ENCODE measurements at regions not wholly inside any gene's neighbourhood (a gene's known extent, or its start where the extent isn't known, plus 50 kb on each side); places are given as distances from the start of the nearest gene placed in this dataset.

GRCh38 chr6:113343940-113344339 is 513.2 kb upstream of the MARCKS start:
- Histone ChIP-seq H3K36me3 (ENCODE audit: insufficient read depth) (no peaks in the 10 kb centered on the region), H3F3A (replicated peaks; ENCODE audit: low read depth) (no peaks in the 10 kb centered on the region), H3K4me3 (no peak overlapping the region), H3K27ac (ENCODE audit: low read depth) (no peak overlapping the region), H4K20me1 (replicated peaks; ENCODE audit: insufficient read depth) (no peaks in the 10 kb centered on the region), H3K27me3 (ENCODE audit: insufficient read depth) (no peaks in the 10 kb centered on the region), H3K9me2 (ENCODE audit: insufficient read depth) (peaks cover 3% of the 10 kb centered on the region; the same call in 1 of the 2 replicates), H3K4me2 (no peak overlapping the region), H3K4me1 (ENCODE audit: insufficient read depth) (0 out of 2 replicates have a peak, but pooled peaks cover 4% of the 10 kb centered on the region), H2AFZ (0 out of 2 replicates have a peak overlapping the region, but pooled peaks have one; percentile 3), H3K79me2 (replicated peaks; ENCODE audit: insufficient read depth) (no peaks in the 10 kb centered on the region)
- no peak overlapping the region for H3K4me3 Mint-ChIP-seq
- no peak for ATAC-seq
- H3K27ac Mint-ChIP-seq: no peak overlapping the region
- H3K9me3 Mint-ChIP-seq: no peaks in the 10 kb centered on the region
- TF ChIP-seq ZNF331 (CRISPR knock-in tag; IDR thresholded peaks at IDR 0.05; ENCODE audit: low read depth): no peak
- no peak for TF ChIP-seq EZH2phosphoT487 (IDR thresholded peaks at IDR 0.05; ENCODE audit: unreplicated experiment)
- TF ChIP-seq, protein P1, sequence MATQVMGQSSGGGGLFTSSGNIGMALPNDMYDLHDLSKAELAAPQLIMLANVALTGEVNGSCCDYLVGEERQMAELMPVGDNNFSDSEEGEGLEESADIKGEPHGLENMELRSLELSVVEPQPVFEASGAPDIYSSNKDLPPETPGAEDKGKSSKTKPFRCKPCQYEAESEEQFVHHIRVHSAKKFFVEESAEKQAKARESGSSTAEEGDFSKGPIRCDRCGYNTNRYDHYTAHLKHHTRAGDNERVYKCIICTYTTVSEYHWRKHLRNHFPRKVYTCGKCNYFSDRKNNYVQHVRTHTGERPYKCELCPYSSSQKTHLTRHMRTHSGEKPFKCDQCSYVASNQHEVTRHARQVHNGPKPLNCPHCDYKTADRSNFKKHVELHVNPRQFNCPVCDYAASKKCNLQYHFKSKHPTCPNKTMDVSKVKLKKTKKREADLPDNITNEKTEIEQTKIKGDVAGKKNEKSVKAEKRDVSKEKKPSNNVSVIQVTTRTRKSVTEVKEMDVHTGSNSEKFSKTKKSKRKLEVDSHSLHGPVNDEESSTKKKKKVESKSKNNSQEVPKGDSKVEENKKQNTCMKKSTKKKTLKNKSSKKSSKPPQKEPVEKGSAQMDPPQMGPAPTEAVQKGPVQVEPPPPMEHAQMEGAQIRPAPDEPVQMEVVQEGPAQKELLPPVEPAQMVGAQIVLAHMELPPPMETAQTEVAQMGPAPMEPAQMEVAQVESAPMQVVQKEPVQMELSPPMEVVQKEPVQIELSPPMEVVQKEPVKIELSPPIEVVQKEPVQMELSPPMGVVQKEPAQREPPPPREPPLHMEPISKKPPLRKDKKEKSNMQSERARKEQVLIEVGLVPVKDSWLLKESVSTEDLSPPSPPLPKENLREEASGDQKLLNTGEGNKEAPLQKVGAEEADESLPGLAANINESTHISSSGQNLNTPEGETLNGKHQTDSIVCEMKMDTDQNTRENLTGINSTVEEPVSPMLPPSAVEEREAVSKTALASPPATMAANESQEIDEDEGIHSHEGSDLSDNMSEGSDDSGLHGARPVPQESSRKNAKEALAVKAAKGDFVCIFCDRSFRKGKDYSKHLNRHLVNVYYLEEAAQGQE (IDR thresholded peaks at IDR 0.05; ENCODE audit: unreplicated experiment): no peak
- no peak for TF ChIP-seq JUNB (IDR thresholded peaks at IDR 0.05; ENCODE audit: unreplicated experiment)
- no peak for TF ChIP-seq CREB1 (CRISPR knock-in tag; IDR thresholded peaks at IDR 0.05; ENCODE audit: low read depth)
- TF ChIP-seq, protein P2, sequence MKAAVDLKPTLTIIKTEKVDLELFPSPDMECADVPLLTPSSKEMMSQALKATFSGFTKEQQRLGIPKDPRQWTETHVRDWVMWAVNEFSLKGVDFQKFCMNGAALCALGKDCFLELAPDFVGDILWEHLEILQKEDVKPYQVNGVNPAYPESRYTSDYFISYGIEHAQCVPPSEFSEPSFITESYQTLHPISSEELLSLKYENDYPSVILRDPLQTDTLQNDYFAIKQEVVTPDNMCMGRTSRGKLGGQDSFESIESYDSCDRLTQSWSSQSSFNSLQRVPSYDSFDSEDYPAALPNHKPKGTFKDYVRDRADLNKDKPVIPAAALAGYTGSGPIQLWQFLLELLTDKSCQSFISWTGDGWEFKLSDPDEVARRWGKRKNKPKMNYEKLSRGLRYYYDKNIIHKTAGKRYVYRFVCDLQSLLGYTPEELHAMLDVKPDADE (IDR thresholded peaks at IDR 0.05): no peak
- TF ChIP-seq POLR2AphosphoS5 (IDR thresholded peaks at IDR 0.05; ENCODE audit: low read depth): no peak
- TF ChIP-seq, protein P3, sequence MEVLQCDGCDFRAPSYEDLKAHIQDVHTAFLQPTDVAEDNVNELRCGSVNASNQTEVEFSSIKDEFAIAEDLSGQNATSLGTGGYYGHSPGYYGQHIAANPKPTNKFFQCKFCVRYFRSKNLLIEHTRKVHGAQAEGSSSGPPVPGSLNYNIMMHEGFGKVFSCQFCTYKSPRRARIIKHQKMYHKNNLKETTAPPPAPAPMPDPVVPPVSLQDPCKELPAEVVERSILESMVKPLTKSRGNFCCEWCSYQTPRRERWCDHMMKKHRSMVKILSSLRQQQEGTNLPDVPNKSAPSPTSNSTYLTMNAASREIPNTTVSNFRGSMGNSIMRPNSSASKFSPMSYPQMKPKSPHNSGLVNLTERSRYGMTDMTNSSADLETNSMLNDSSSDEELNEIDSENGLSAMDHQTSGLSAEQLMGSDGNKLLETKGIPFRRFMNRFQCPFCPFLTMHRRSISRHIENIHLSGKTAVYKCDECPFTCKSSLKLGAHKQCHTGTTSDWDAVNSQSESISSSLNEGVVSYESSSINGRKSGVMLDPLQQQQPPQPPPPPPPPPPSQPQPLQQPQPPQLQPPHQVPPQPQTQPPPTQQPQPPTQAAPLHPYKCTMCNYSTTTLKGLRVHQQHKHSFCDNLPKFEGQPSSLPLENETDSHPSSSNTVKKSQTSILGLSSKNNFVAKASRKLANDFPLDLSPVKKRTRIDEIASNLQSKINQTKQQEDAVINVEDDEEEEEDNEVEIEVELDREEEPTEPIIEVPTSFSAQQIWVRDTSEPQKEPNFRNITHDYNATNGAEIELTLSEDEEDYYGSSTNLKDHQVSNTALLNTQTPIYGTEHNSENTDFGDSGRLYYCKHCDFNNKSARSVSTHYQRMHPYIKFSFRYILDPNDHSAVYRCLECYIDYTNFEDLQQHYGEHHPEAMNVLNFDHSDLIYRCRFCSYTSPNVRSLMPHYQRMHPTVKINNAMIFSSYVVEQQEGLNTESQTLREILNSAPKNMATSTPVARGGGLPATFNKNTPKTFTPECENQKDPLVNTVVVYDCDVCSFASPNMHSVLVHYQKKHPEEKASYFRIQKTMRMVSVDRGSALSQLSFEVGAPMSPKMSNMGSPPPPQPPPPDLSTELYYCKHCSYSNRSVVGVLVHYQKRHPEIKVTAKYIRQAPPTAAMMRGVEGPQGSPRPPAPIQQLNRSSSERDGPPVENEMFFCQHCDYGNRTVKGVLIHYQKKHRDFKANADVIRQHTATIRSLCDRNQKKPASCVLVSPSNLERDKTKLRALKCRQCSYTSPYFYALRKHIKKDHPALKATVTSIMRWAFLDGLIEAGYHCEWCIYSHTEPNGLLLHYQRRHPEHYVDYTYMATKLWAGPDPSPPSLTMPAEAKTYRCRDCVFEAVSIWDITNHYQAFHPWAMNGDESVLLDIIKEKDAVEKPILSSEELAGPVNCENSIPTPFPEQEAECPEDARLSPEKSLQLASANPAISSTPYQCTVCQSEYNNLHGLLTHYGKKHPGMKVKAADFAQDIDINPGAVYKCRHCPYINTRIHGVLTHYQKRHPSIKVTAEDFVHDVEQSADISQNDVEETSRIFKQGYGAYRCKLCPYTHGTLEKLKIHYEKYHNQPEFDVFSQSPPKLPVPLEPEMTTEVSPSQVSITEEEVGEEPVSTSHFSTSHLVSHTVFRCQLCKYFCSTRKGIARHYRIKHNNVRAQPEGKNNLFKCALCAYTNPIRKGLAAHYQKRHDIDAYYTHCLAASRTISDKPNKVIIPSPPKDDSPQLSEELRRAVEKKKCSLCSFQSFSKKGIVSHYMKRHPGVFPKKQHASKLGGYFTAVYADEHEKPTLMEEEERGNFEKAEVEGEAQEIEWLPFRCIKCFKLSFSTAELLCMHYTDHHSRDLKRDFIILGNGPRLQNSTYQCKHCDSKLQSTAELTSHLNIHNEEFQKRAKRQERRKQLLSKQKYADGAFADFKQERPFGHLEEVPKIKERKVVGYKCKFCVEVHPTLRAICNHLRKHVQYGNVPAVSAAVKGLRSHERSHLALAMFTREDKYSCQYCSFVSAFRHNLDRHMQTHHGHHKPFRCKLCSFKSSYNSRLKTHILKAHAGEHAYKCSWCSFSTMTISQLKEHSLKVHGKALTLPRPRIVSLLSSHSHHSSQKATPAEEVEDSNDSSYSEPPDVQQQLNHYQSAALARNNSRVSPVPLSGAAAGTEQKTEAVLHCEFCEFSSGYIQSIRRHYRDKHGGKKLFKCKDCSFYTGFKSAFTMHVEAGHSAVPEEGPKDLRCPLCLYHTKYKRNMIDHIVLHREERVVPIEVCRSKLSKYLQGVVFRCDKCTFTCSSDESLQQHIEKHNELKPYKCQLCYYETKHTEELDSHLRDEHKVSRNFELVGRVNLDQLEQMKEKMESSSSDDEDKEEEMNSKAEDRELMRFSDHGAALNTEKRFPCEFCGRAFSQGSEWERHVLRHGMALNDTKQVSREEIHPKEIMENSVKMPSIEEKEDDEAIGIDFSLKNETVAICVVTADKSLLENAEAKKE (CRISPR knock-in tag; IDR thresholded peaks at IDR 0.05): no peak
- no peak for TF ChIP-seq NANOG (IDR thresholded peaks at IDR 0.05; ENCODE audit: borderline replicate concordance)
- no peak for TF ChIP-seq CTCF (conservative IDR thresholded peaks at IDR 0.05; ENCODE audit: low read depth in 2 of 2)
- TF ChIP-seq EZH2 (IDR thresholded peaks at IDR 0.05; ENCODE audit: low read depth, unreplicated experiment): no peak
- no peak for TF ChIP-seq ZNF114 (CRISPR knock-in tag; IDR thresholded peaks at IDR 0.05)
- TF ChIP-seq STAT1 (IDR thresholded peaks at IDR 0.05; ENCODE audit: unreplicated experiment): no peak
- no peaks in the 10 kb centered on the region for H3K36me3 Mint-ChIP-seq (ENCODE audit: low read depth)
- DNase-seq (ENCODE audit: low spot score): no peak
- peaks cover 28% of the 10 kb centered on the region for H3K4me1 Mint-ChIP-seq
- H3K27me3 Mint-ChIP-seq (ENCODE audit: insufficient read depth, low read depth, poor library complexity): peaks cover 2% of the 10 kb centered on the region
